Activated CD8-positive, alpha-beta memory T cell treated with anti-CD3 and anti-CD28 coated beads for 24 hours (primary cell): ENCODE measurements at regions not wholly inside any gene's neighbourhood (a gene's known extent, or its start where the extent isn't known, plus 50 kb on each side); places are given as distances from the start of the nearest gene placed in this dataset.
"Not testable (repeated sequence)": the region's sequence is repeated elsewhere in the genome, so short reads cannot be mapped to it uniquely, and the experiment has no call there.

ENCODE experiments used
- DNase-seq: peaks from one replicate; pipeline ENCODE4 v3.0.0-alpha.2; 2020

- DNase-seq = no peak
Measured at GRCh38 chr1:67588178-67588855, 96.7 kb upstream of the GADD45A start.

- no peak for DNase-seq
Measured at GRCh38 chr1:67589519-67590233, 95.3 kb upstream of the GADD45A start.

GRCh38 chr1:67590329-67590728, 94.7 kb upstream of the GADD45A start:
- DNase-seq = no peak

GRCh38 chr1:67594764-67595163, 90.2 kb upstream of the GADD45A start:
- DNase-seq = no peak

- no peak for DNase-seq
Measured at GRCh38 chr1:67596674-67597073, 88.3 kb upstream of the GADD45A start.

- DNase-seq = no peak
Measured at GRCh38 chr1:67597336-67597735, 87.7 kb upstream of the GADD45A start.

GRCh38 chr1:67599085-67599484, 85.9 kb upstream of the GADD45A start:
- no peak for DNase-seq

- DNase-seq = no peak
Measured at GRCh38 chr1:67601539-67601938, 83.5 kb upstream of the GADD45A start.

- no peak for DNase-seq
Measured at GRCh38 chr1:67601955-67602354, 83.0 kb upstream of the GADD45A start.

- no peak for DNase-seq
Measured at GRCh38 chr1:67604778-67605177, 80.2 kb upstream of the GADD45A start.

GRCh38 chr1:67605209-67605780, 79.7 kb upstream of the GADD45A start:
- DNase-seq = no peak

GRCh38 chr1:67607286-67607685, 77.7 kb upstream of the GADD45A start:
- DNase-seq = no peak

- DNase-seq = no peak
Measured at GRCh38 chr1:67607699-67608098, 77.3 kb upstream of the GADD45A start.

- no peak for DNase-seq
Measured at GRCh38 chr1:67608661-67609576, 76.1 kb upstream of the GADD45A start.

- no peak for DNase-seq
Measured at GRCh38 chr1:67609577-67610341, 75.2 kb upstream of the GADD45A start.

GRCh38 chr1:67610450-67610849, 74.6 kb upstream of the GADD45A start:
- DNase-seq = no peak

- no peak for DNase-seq
Measured at GRCh38 chr1:67611846-67612245, 73.2 kb upstream of the GADD45A start.

GRCh38 chr1:67612788-67613241, 72.2 kb upstream of the GADD45A start:
- DNase-seq = no peak

GRCh38 chr1:67613479-67613878, 71.5 kb upstream of the GADD45A start:
- not testable (repeated sequence) for DNase-seq

- no peak for DNase-seq
Measured at GRCh38 chr1:67614511-67614934, 70.5 kb upstream of the GADD45A start.

- DNase-seq = no peak
Measured at GRCh38 chr1:67615886-67616285, 69.1 kb upstream of the GADD45A start.

- DNase-seq = no peak
Measured at GRCh38 chr1:67616394-67616985, 68.5 kb upstream of the GADD45A start.
